HG02884 (cell line): ENCODE measurements at regions not wholly inside any gene's neighbourhood (a gene's known extent, or its start where the extent isn't known, plus 50 kb on each side); places are given as distances from the start of the nearest gene placed in this dataset.

Experiments
- ATAC-seq: cut with Tn5 transposase; IDR thresholded peaks from one replicate; pipeline ENCODE4 v1.9.1; 2021; ENCODE audit warnings: mild to moderate bottlenecking, moderate library complexity; ENCODE audit not compliant: unreplicated experiment

DNA sequence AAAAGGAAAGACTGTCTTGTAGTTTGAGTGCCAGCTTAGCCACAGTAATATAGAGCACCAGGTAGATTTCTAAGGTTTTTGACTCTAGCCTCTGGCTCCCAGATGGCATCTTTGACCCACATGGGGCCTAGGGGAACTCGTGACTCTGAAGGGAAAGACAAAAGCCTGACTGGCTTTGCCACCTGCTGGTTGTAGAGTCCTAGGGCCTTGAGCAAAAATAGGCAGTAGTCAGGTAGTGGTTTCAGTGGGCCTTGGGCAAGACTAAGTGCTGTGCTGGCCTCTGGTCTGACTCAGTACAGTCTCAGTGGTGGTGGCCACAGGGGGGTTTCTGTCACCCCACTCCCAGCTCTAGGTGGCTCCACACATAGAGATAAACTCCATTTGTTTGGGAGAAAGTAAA lies 349.4 kb downstream of the FAM181B start:
- ATAC-seq, result no peak

DNA sequence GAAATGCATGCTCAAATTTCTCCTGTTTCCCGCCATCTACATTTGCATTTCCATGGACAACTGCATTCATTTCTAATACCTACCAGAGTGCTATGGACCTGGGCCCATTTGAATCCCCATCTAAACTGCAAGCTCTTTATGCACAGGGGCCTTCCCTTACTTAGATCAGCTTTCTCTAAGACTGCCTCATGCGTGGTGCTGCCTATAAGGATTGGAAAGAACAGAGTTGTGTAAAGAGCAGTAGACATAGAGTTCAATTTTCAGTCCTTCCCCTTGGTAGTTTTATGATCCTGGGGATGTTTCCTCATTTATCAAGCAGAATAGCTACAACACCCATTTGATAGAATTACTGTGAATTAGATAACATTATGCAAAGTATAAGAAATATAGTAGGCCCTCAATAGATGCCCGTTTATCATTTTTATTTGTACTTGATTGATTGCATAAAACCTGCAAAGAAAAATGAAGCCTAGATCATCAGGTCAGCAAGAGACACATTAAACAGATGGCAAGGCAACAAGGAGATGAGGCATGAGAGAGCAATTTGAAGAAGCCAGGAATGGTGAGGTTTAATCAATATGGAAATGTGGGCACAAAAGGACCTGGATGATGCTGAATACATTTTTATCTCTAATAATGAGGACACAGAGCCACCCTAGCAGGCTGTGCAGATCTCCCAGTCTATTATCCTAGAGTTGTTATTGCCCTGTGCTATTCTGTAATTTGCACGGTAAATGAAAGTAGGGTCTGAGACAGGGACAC lies 359.7 kb downstream of the FAM181B start:
- ATAC-seq, result no peak

DNA sequence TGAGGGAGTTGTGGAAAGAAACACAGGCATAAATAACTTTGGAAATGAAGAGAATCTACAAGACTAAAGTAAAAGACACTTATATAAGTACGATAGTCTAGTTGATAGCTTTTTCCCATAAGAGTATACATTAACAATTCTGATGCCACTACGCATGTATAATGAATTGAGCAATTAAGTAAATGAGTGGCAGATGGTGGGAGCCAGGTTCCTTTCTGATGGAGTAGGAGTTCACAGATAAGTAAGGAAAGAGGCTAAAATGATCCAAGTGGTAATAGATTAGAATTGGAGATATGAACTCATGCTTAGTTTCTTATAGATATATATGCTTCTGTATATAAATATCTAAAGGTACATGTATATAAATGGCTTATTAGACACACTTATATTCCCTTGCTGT lies 368.3 kb downstream of the FAM181B start:
- ATAC-seq, result no peak

DNA sequence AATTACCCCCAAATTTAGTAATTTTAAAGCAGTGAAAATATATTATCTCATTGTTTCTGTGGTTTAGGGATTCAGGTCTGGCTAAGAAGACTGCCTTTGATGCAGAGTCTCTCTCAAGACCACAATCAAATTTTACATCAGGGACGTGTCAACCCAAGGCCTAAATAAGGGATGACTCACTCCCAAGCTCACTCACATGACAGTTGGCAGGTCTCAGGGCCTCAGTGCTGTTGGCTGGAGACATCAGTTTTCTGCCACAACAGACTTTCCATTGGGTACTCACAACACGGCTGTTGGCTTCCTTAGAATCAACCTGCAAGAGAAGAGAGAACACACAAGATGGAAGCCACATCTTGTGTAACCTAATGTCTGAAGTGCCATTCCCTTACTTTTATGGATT lies 377.3 kb downstream of the FAM181B start:
- ATAC-seq, result no peak

- ATAC-seq, result no peak
These were observed 378.3 kb downstream of the FAM181B start for GRCh38 chr11:82355313-82355823.

- no peak for ATAC-seq
These were observed 406.8 kb downstream of the FAM181B start for GRCh38 chr11:82326853-82327252.

DNA sequence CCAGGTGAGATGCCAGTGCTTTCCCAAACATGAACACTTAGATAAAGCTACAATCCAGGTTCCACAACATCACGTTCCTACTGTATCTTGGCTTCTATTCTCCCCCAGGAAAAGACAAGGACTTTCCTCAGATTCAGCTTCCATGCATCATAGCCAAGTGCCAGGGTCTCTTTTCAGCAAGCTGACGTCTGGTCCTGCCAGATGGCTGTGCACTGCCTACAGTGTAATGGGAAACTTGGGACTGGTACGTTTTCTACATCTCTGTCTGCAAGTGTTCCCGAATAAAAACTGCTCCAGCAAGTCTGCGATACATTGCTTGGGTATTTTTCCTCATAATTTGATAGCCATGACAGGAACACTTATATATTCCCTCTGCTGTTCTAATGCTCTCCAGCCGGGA lies 412.5 kb downstream of the FAM181B start:
- ATAC-seq, result no peak

- ATAC-seq, result peak; percentile 73
These were observed 418.6 kb downstream of the FAM181B start for GRCh38 chr11:82315093-82315492.

DNA sequence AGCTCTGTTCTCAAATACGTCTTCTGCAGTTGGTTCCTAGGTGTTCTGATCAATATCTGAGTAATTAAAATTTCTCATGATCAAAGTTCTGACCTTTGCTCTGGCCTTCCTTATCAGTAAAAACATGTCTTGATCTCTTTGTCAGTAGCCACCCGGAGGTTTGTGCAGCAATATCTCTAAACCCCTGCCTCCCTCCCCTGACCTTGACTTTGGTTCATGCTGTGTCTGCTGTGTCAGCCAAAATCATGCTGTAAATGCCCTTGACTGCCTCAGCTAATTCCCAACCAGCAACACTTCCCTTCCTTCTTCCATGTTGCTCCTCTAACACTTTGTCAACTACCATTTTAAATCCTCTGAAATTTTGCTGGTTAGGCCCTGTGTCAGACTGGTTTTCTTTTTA lies 424.7 kb downstream of the FAM181B start:
- ATAC-seq, result no peak

DNA sequence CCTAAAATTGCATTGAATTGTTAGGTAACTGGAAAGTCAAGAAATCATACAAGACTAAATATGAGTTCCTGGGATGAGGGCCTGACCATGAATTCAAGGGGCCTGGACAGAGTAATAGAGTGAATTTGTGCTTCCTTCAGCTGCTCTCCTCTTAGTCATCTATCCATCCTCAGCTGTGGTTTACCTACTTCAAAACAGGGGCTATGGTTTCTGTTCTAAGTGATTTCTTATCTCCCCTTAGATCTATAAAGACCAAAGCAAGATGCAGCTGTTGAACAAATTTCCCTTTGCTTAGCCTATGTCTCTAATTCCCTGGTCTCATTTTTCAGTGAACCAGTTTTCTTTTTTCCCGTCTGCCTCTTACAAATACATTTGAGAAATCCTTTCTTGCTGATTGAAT lies 428.5 kb downstream of the FAM181B start:
- ATAC-seq, result no peak

DNA sequence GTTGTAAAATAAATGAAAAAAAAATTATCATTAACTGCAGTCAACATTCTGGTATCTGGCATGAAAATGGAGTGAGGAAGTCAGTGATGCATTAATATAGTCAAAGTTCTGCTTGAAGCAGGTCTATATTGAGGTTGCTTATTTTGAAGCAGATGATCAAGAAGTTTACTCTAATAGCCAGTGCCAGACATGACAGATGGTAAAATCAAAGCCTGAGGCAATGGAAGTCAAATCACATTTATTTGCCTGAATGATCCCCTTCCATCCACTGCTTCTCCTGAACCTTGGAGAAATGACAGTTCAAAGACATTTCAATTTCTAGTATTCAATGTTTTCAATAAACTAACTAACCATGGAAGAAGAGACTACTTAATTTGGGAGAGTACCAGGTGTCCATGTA lies 430.0 kb downstream of the FAM181B start:
- no peak for ATAC-seq

DNA sequence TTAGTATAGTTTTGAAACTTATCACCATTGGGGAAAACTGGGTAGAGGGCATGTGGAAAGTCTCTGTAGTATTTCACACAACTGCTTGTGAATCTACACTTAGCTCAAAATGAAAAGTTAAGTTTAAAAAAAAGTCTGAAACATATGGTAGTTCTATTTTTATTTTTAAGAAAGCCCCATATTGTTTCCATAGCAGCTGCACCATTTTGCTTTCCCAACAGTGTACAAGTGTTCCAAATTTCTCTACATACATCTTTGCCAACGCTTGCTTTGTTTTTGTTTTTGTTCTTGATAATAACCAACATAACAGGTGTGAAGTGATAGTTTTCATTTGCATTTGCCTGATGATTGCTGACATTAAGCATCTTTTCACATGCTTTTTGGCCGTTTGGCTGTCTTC lies 445.2 kb downstream of the FAM181B start:
- ATAC-seq, result no peak

- ATAC-seq, result no peak
These were observed 462.8 kb downstream of the FAM181B start for GRCh38 chr11:82270870-82271269.

GRCh38 chr11:82268627-82269026 lies 465.0 kb downstream of the FAM181B start:
- ATAC-seq, result no peak

- no peak for ATAC-seq
These were observed 466.5 kb downstream of the FAM181B start for GRCh38 chr11:82267186-82267585.

DNA sequence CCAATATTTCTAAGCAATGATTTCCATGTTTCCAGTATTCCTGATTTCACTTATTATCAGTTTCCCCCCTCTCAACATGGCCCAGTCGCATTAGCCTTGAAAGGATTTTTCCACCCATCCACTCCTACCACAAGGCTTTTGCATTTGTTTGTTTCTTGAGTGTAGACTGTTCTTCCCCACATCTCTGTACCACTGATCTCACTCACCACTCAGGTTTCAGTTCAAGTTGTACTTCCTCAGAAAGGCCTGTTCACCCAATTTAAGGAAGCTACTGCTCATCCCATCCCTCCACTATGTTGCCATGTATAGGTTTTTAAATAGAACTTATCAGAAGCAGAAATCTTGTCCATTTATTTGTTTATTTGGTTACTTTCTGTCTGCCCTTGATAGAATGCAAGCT lies 472.3 kb downstream of the FAM181B start:
- no peak for ATAC-seq

GRCh38 chr11:82250047-82250446 lies 483.6 kb downstream of the FAM181B start:
- no peak for ATAC-seq

- no peak for ATAC-seq
These were observed 486.7 kb downstream of the FAM181B start for GRCh38 chr11:82246926-82247325.

GRCh38 chr11:82239498-82239897 lies 494.2 kb downstream of the FAM181B start:
- ATAC-seq, result no peak

GRCh38 chr11:82234256-82234655 lies 499.4 kb downstream of the FAM181B start:
- ATAC-seq, result no peak

DNA sequence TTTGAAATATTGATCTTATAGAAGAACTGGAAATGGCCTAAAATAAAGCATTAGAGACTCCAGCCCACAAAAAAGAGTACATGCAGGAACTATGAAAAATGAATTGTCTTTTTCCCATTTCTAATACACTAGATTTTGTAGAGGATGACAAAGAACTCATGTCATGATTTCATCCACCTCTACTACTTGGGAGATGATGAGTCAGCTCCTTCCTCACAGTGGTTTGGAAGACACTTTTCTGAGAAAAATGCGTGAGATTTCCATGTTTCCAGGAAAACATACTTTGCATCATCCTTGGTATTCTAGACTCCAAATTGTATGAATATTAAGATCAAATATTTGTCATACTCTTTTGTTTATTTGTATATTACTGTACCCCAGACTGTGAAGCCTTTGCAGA lies 500.5 kb downstream of the FAM181B start:
- ATAC-seq, result no peak

DNA sequence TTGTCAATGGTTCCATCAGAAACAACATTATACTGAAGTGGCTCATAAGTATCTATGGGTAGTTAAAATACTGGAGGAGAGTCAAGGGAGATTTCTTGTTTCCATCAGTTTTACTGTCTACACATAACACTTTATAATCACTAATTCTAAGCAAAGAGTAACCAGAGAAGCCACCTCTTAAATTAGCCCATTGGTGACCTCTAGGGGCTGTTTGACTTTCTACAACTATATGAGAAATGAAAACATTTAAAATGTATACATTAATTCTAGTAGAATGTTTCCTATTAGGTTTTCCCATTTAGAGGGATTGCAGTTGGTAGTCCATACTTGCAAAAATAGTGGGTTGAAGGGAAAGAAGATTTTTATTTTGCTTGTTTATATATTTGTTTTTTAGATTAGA lies 504.3 kb downstream of the FAM181B start:
- ATAC-seq, result no peak

GRCh38 chr11:82225930-82226329 lies 507.7 kb downstream of the FAM181B start:
- no peak for ATAC-seq
